IMR-90 (cell line): ENCODE measurements at regions not wholly inside any gene's neighbourhood (a gene's known extent, or its start where the extent isn't known, plus 50 kb on each side); places are given as distances from the start of the nearest gene placed in this dataset.

ENCODE experiments used
- ATAC-seq: fragments of 200-7000 bp; cut with Tn5 transposase; 2 replicates; pipeline ENCODE4 v1.9.1; 2020; ENCODE audit warnings: low read depth, mild to moderate bottlenecking, moderate library complexity
- BruUV-seq: library from RNA; stranded (reverse); fragments of 400-500 nt; replicated peaks from 2 replicates; lab custom pipeline; 2021; lab: Mats Ljungman, UMichigan
- CTCF ChIA-PET: fragments of 300-600 bp; formaldehyde crosslinking; extraction: SDS; loops from one replicate; lab custom pipeline; 2021; ENCODE audit warnings: antibody characterized with exemption; lab: Yijun Ruan, JAX
- POLR2A ChIA-PET: fragments of 300-600 bp; sonication (Branson Sonifier 250); formaldehyde crosslinking; loops from one replicate; lab custom pipeline; 2022; ENCODE audit warnings: antibody characterized with exemption; ENCODE audit not compliant: unreplicated experiment; lab: Charles Lee
- DNase-seq: peaks from one replicate; pipeline ENCODE4 v3.0.0; 2013
- H2AFZ ChIP-seq: replicated peaks from 2 replicates; pipeline ENCODE3; 2013; ENCODE audit warnings: low read length, mild to moderate bottlenecking; ENCODE audit not compliant: poor library complexity
- H2AK5ac ChIP-seq: 2 replicates; pipeline ENCODE4 v1.6.1; 2013; ENCODE audit warnings: low read depth, low read length, inconsistent platforms
- H2AK9ac ChIP-seq: replicated peaks from 2 replicates; pipeline ENCODE3; 2013; ENCODE audit warnings: mild to moderate bottlenecking, low read depth, low read length, moderate library complexity; ENCODE audit not compliant: poor library complexity
- H2BK120ac ChIP-seq: 2 replicates; pipeline ENCODE4 v1.6.1; 2013; ENCODE audit warnings: low read depth, low read length, inconsistent platforms
- H2BK15ac ChIP-seq: 3 replicates; pipeline ENCODE4 v1.6.1; 2013; ENCODE audit warnings: low read depth, low read length, inconsistent platforms
- H2BK20ac ChIP-seq: 2 replicates; pipeline ENCODE4 v1.6.1; 2013; ENCODE audit warnings: low read depth, mild to moderate bottlenecking, inconsistent platforms, low read length, moderate library complexity
- H2BK5ac ChIP-seq: 2 replicates; pipeline ENCODE4 v1.6.1; 2013; ENCODE audit warnings: mild to moderate bottlenecking, low read depth, low read length, inconsistent platforms; ENCODE audit not compliant: poor library complexity, severe bottlenecking
- H3K14ac ChIP-seq: replicated peaks from 2 replicates; pipeline ENCODE4 v1.6.1; 2013; ENCODE audit warnings: low read depth, low read length, inconsistent platforms
- H3K18ac ChIP-seq: 2 replicates; pipeline ENCODE4 v1.6.1; 2013; ENCODE audit warnings: low read depth, low read length, control low read depth
- H3K23ac ChIP-seq: 2 replicates; pipeline ENCODE4 v1.6.1; 2013; ENCODE audit warnings: low read depth, low read length, inconsistent platforms
- H3K27ac ChIP-seq: 2 replicates; pipeline ENCODE4 v1.5.1; 2013; ENCODE audit warnings: mild to moderate bottlenecking, control low read depth, low read length; ENCODE audit not compliant: insufficient read depth
- H3K27me3 ChIP-seq: 2 replicates; pipeline ENCODE4 v1.6.1; 2013; ENCODE audit warnings: low read length; ENCODE audit not compliant: control insufficient read depth, insufficient read depth
- H3K36me3 ChIP-seq: 2 replicates; pipeline ENCODE4 v1.6.1; 2013; ENCODE audit warnings: low read length, mixed read lengths; ENCODE audit not compliant: control insufficient read depth, insufficient read depth
- H3K4ac ChIP-seq: 2 replicates; pipeline ENCODE4 v1.6.1; 2013; ENCODE audit warnings: low read depth, low read length, inconsistent platforms
- H3K4me1 ChIP-seq: 2 replicates; pipeline ENCODE4 v1.6.1; 2013; ENCODE audit warnings: low read length, mixed read lengths; ENCODE audit not compliant: control insufficient read depth, insufficient read depth
- H3K4me2 ChIP-seq: 2 replicates; pipeline ENCODE4 v1.6.1; 2013; ENCODE audit warnings: low read depth, mild to moderate bottlenecking, control low read depth, low read length, moderate library complexity
- H3K4me3 ChIP-seq: 2 replicates; pipeline ENCODE4 v1.5.1; 2013; ENCODE audit warnings: low read depth, mild to moderate bottlenecking, control low read depth, low read length, moderate library complexity; ENCODE audit not compliant: insufficient read depth
- H3K56ac ChIP-seq: 2 replicates; pipeline ENCODE4 v1.6.1; 2013; ENCODE audit warnings: low read length, inconsistent platforms; ENCODE audit not compliant: insufficient read depth; ENCODE audit errors: extremely low read depth
- H3K79me1 ChIP-seq, 2 experiments: 2 replicates each; pipeline ENCODE4 v1.6.1; 2013; ENCODE audit warnings: low read length in 2 of 2, inconsistent platforms in 1 of 2, low read depth in 1 of 2
- H3K9ac ChIP-seq: 2 replicates; pipeline ENCODE4 v1.6.1; 2013; ENCODE audit warnings: low read depth, low read length, control low read depth
- H3K9me1 ChIP-seq: 2 replicates; pipeline ENCODE4 v1.6.1; 2013; ENCODE audit warnings: low read length, inconsistent platforms; ENCODE audit not compliant: insufficient read depth
- H3K9me3 ChIP-seq: 2 replicates; pipeline ENCODE4 v1.6.1; 2013; ENCODE audit warnings: low read length; ENCODE audit not compliant: control insufficient read depth, insufficient read depth
- H4K20me1 ChIP-seq: 2 replicates; pipeline ENCODE4 v1.6.1; 2013; ENCODE audit warnings: low read length, inconsistent platforms; ENCODE audit not compliant: insufficient read depth
- H4K5ac ChIP-seq: 2 replicates; pipeline ENCODE4 v1.6.1; 2013; ENCODE audit warnings: mild to moderate bottlenecking, low read depth, low read length, control low read depth
- H4K8ac ChIP-seq, 2 experiments: 2 replicates each; pipeline ENCODE4 v1.6.1; 2013; ENCODE audit warnings: low read depth in 2 of 2, low read length in 2 of 2, control low read depth in 1 of 2, inconsistent platforms in 1 of 2
- H4K91ac ChIP-seq: 2 replicates; pipeline ENCODE4 v1.6.1; 2013; ENCODE audit warnings: low read depth, low read length, inconsistent platforms; ENCODE audit not compliant: insufficient read depth
- BHLHE40 ChIP-seq: fragments of 150-350 bp; IDR thresholded peaks from 2 replicates; pipeline ENCODE4 v1.6.1; 2016; ENCODE audit warnings: mild to moderate bottlenecking, low read depth, low read length
- CEBPB ChIP-seq: IDR thresholded peaks from 2 replicates; pipeline ENCODE4 v1.6.1; 2012; ENCODE audit warnings: low read depth, low read length, improper control_type of control experiment
- CHD1 ChIP-seq: IDR thresholded peaks from 2 replicates; pipeline ENCODE4 v1.6.1; 2012; ENCODE audit warnings: low read depth, low read length, improper control_type of control experiment
- FOS ChIP-seq: fragments of 150-350 bp; IDR thresholded peaks from 2 replicates; pipeline ENCODE4 v1.6.1; 2016; ENCODE audit warnings: low read depth, low read length
- MAFK ChIP-seq: IDR thresholded peaks from 2 replicates; pipeline ENCODE4 v1.6.1; 2012; ENCODE audit warnings: low read depth, low read length, improper control_type of control experiment
- MAZ ChIP-seq: IDR thresholded peaks from 2 replicates; pipeline ENCODE4 v1.6.1; 2012; ENCODE audit warnings: low read depth, mild to moderate bottlenecking, low read length, improper control_type of control experiment, moderate library complexity, borderline replicate concordance
- MXI1 ChIP-seq: IDR thresholded peaks from 2 replicates; pipeline ENCODE4 v1.6.1; 2012; ENCODE audit warnings: low read depth, mild to moderate bottlenecking, low read length, moderate library complexity, borderline replicate concordance
- NFE2L2 ChIP-seq: fragments of 150-350 bp; IDR thresholded peaks from 2 replicates; pipeline ENCODE4 v1.6.1; 2016; ENCODE audit warnings: low read depth, mild to moderate bottlenecking, low read length
- POLR2A ChIP-seq: IDR thresholded peaks from 2 replicates; pipeline ENCODE4 v1.6.1; 2012; ENCODE audit warnings: mild to moderate bottlenecking, low read depth, low read length
- RAD21 ChIP-seq: IDR thresholded peaks from 2 replicates; pipeline ENCODE4 v1.6.1; 2012; ENCODE audit warnings: low read length, improper control_type of control experiment
- RCOR1 ChIP-seq: IDR thresholded peaks from 2 replicates; pipeline ENCODE4 v1.6.1; 2012; ENCODE audit warnings: mild to moderate bottlenecking, low read length, improper control_type of control experiment; ENCODE audit not compliant: insufficient replicate concordance
- RFX5 ChIP-seq: IDR thresholded peaks from 2 replicates; pipeline ENCODE4 v1.8.0; 2012; ENCODE audit warnings: low read depth, mild to moderate bottlenecking, low read length, moderate library complexity
- SMC3 ChIP-seq: fragments of 150-350 bp; IDR thresholded peaks from 2 replicates; pipeline ENCODE4 v1.6.1; 2016; ENCODE audit warnings: low read depth, mild to moderate bottlenecking, antibody characterized with exemption, low read length, moderate library complexity
- WGBS, 2 experiments: methylation state at CpG; one replicate each; pipeline versions ENCODE4 v1.1.5 to v1.1.7; 2013; ENCODE audit warnings: missing lambda C conversion rate in 2 of 2; ENCODE audit not compliant: insufficient read length in 1 of 2; ENCODE audit errors: extremely low coverage in 2 of 2; 5-methylcytosine and 5-hydroxymethylcytosine counted together
- dilution Hi-C: fragments of 300-500 bp; cut with HindIII; formaldehyde crosslinking; loops from one replicate; pipeline ENCODE4 v1.14.3; 2018; ENCODE audit warnings: low sequenced_read_pairs; ENCODE audit not compliant: unreplicated experiment
- in situ Hi-C: fragments of 300-500 bp; cut with MboI; formaldehyde crosslinking; loops from 3 replicates; pipeline ENCODE4 v1.14.3; 2019; ENCODE audit warnings: low sequenced_read_pairs, inconsistent platforms, mixed read lengths
- intact Hi-C: fragments of 100-400 bp; cut with micrococcal nuclease; formaldehyde crosslinking; loops from 2 replicates; pipeline ENCODE4 v1.10.0; 2022
- TF ChIP-seq, protein P1 (sequence below): fragments of 150-350 bp; IDR thresholded peaks from 2 replicates; pipeline ENCODE4 v1.6.1; 2017; ENCODE audit warnings: mild to moderate bottlenecking, antibody characterized with exemption, low read length, low read depth
- TF ChIP-seq, protein P2 (sequence below): fragments of 150-350 bp; IDR thresholded peaks from 2 replicates; pipeline ENCODE4 v1.6.1; 2016; ENCODE audit warnings: low read depth, mild to moderate bottlenecking, low read length, moderate library complexity, borderline replicate concordance
- TF ChIP-seq, protein P3 (sequence below): conservative IDR thresholded peaks from 2 replicates; pipeline ENCODE4 v1.5.1; 2012; ENCODE audit warnings: mild to moderate bottlenecking, low read depth, low read length, improper control_type of control experiment

DNA sequence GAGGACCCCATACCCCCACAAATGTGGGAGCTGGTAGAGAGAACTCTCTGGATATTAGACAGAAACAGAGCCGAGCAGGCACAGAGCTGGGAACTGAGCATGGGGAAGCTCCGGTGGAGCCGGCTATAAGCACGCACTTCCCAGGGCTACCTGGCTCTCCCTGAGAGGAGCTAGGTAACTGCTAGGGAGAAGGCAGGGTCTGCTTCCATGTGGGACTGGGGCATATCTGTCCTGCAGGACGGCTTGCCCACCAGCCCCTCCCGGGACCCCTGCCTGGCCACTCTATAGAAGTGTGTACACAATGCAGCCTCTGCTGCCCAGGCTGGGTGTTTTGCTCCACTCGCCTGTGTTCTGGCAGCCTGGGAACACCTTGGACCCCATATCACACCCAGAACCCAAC, 1537.0 kb upstream of the CDH9 start:
- Histone ChIP-seq H3K9ac (no peak overlapping the region), H2BK5ac (no peak overlapping the region), H4K91ac (no peak overlapping the region), H3K23ac (no peak overlapping the region), H3K27ac (no peak overlapping the region), H3K4me3 (no peak overlapping the region), H3K9me3 (peaks cover 8% of the 10 kb centered on the region; the same call in 1 of the 2 replicates), H3K18ac (no peak overlapping the region), H3K4ac (no peak overlapping the region), H3K36me3 (no peaks in the 10 kb centered on the region), H3K9me1 (no peaks in the 10 kb centered on the region), H2BK15ac (no peak overlapping the region), H2AK9ac (no peak overlapping the region), H4K5ac (no peak overlapping the region), H3K27me3 (no peaks in the 10 kb centered on the region), H4K8ac (no peak overlapping the region), H3K79me1 (no peaks in the 10 kb centered on the region), H3K14ac (no peak overlapping the region), H3K4me2 (no peak overlapping the region), H2BK120ac (no peak overlapping the region), H4K20me1 (no peaks in the 10 kb centered on the region), H2AK5ac (no peak overlapping the region), H2AFZ (no peak overlapping the region), H2BK20ac (no peak overlapping the region), H3K56ac (no peak overlapping the region), H3K4me1 (no peaks in the 10 kb centered on the region)
- ChIA-PET CTCF (no interaction called here), POLR2A (no interaction called here)
- DNase-seq (no peak), ATAC-seq (no peak)
- intact Hi-C loops (no loop called here), in situ Hi-C loops (no loop called here), dilution Hi-C loops (no loop called here)
- no peak for TF ChIP-seq NFE2L2
- TF ChIP-seq RAD21 = no peak
- no peak for TF ChIP-seq FOS
- TF ChIP-seq, protein P1, sequence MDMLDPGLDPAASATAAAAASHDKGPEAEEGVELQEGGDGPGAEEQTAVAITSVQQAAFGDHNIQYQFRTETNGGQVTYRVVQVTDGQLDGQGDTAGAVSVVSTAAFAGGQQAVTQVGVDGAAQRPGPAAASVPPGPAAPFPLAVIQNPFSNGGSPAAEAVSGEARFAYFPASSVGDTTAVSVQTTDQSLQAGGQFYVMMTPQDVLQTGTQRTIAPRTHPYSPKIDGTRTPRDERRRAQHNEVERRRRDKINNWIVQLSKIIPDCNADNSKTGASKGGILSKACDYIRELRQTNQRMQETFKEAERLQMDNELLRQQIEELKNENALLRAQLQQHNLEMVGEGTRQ = no peak
- TF ChIP-seq RCOR1 = no peak
- no peak for TF ChIP-seq MXI1
- TF ChIP-seq CEBPB = no peak
- TF ChIP-seq, protein P2, sequence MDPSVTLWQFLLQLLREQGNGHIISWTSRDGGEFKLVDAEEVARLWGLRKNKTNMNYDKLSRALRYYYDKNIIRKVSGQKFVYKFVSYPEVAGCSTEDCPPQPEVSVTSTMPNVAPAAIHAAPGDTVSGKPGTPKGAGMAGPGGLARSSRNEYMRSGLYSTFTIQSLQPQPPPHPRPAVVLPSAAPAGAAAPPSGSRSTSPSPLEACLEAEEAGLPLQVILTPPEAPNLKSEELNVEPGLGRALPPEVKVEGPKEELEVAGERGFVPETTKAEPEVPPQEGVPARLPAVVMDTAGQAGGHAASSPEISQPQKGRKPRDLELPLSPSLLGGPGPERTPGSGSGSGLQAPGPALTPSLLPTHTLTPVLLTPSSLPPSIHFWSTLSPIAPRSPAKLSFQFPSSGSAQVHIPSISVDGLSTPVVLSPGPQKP = no peak
- no peak for TF ChIP-seq SMC3
- no peak for TF ChIP-seq CHD1
- no peak for TF ChIP-seq BHLHE40
- TF ChIP-seq, protein P3, sequence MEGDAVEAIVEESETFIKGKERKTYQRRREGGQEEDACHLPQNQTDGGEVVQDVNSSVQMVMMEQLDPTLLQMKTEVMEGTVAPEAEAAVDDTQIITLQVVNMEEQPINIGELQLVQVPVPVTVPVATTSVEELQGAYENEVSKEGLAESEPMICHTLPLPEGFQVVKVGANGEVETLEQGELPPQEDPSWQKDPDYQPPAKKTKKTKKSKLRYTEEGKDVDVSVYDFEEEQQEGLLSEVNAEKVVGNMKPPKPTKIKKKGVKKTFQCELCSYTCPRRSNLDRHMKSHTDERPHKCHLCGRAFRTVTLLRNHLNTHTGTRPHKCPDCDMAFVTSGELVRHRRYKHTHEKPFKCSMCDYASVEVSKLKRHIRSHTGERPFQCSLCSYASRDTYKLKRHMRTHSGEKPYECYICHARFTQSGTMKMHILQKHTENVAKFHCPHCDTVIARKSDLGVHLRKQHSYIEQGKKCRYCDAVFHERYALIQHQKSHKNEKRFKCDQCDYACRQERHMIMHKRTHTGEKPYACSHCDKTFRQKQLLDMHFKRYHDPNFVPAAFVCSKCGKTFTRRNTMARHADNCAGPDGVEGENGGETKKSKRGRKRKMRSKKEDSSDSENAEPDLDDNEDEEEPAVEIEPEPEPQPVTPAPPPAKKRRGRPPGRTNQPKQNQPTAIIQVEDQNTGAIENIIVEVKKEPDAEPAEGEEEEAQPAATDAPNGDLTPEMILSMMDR = no peak
- no peak for TF ChIP-seq RFX5
- no peak for TF ChIP-seq POLR2A
- TF ChIP-seq MAFK = no peak
- TF ChIP-seq MAZ = no peak
- WGBS, 2 experiments = no CpG with 5 or more reads among the region's 7 CpGs
- no TSS peak for BruUV-seq
